Fibroblast of lung (primary cell): ENCODE measurements at regions not wholly inside any gene's neighbourhood (a gene's known extent, or its start where the extent isn't known, plus 50 kb on each side); places are given as distances from the start of the nearest gene placed in this dataset.

ENCODE experiments used
- DNase-seq, 2 donors: peaks; one replicate each; pipeline versions ENCODE4 v3.0.0 to v3.0.0-alpha.2; 2010; ENCODE audit warnings: low read depth in 2 of 2
- H2AFZ ChIP-seq: 2 replicates; pipeline ENCODE4 v1.5.1; 2012; ENCODE audit warnings: low read length, control low read depth, inconsistent platforms
- H3K27ac ChIP-seq: 2 replicates; pipeline ENCODE4 v1.5.1; 2011; ENCODE audit warnings: low read length, control low read depth; ENCODE audit not compliant: insufficient read depth
- H3K27me3 ChIP-seq: 2 replicates; pipeline ENCODE4 v1.5.1; 2011; ENCODE audit warnings: mild to moderate bottlenecking, low read length; ENCODE audit not compliant: control insufficient read depth, insufficient read depth
- H3K36me3 ChIP-seq: 2 replicates; pipeline ENCODE4 v1.5.1; 2011; ENCODE audit warnings: low read length; ENCODE audit not compliant: control insufficient read depth, insufficient read depth
- H3K4me1 ChIP-seq: 2 replicates; pipeline ENCODE4 v1.5.1; 2011; ENCODE audit warnings: low read length; ENCODE audit not compliant: control insufficient read depth, insufficient read depth; ENCODE audit errors: extremely low read depth
- H3K4me2 ChIP-seq: 2 replicates; pipeline ENCODE4 v1.5.1; 2011; ENCODE audit warnings: low read length, control low read depth; ENCODE audit not compliant: insufficient read depth; ENCODE audit errors: extremely low read depth
- H3K4me3 ChIP-seq, 4 experiments: fragments of 200-600 bp in 1 of 4; sonication (generic) in 1 of 4; replicated peaks in 1 of 4; 2 replicates each; pipeline ENCODE4 v1.5.1; 2011 to 2016; ENCODE audit warnings: low read length in 4 of 4, low read depth in 3 of 4, mild to moderate bottlenecking in 3 of 4, control low read depth in 2 of 4, inconsistent platforms in 1 of 4, mixed read lengths in 1 of 4; ENCODE audit not compliant: insufficient read depth in 1 of 4; ENCODE audit errors: control extremely low read depth in 1 of 4
- H3K79me2 ChIP-seq: 2 replicates; pipeline ENCODE4 v1.5.1; 2012; ENCODE audit warnings: mild to moderate bottlenecking, low read length, inconsistent platforms; ENCODE audit not compliant: control insufficient read depth, insufficient read depth
- H3K9ac ChIP-seq: 2 replicates; pipeline ENCODE4 v1.5.1; 2011; ENCODE audit warnings: mild to moderate bottlenecking, low read length, control low read depth; ENCODE audit not compliant: insufficient read depth
- H3K9me3 ChIP-seq: 2 replicates; pipeline ENCODE4 v1.5.1; 2012; ENCODE audit warnings: low read depth, low read length; ENCODE audit not compliant: control insufficient read depth, insufficient read depth
- H4K20me1 ChIP-seq: 2 replicates; pipeline ENCODE4 v1.5.1; 2011; ENCODE audit warnings: low read length; ENCODE audit not compliant: control insufficient read depth, insufficient read depth; ENCODE audit errors: extremely low read depth
- CTCF ChIP-seq, 2 donors: IDR thresholded peaks in 1 of 2; conservative IDR thresholded peaks in 1 of 2; 1 replicate in 1 of 2; 2 replicates in 1 of 2; pipeline ENCODE4 v1.5.1; 2011 to 2012; ENCODE audit warnings: low read length in 2 of 2, control low read depth in 1 of 2, inconsistent platforms in 1 of 2, low read depth in 1 of 2, mild to moderate bottlenecking in 1 of 2
- EZH2 ChIP-seq: IDR thresholded peaks from 2 replicates; pipeline ENCODE4 v1.5.1; 2012; ENCODE audit warnings: low read length, control low read depth, mild to moderate bottlenecking; ENCODE audit errors: missing control alignments

GRCh38 chr21:28790335-28790734 lies 202.3 kb downstream of the LTN1 start:
- no peak overlapping the region for H3K4me2 ChIP-seq
- DNase-seq = no peak
- H3K9ac ChIP-seq = no peak overlapping the region
- no peak overlapping the region for H3K4me3 ChIP-seq
- H4K20me1 ChIP-seq = no peaks in the 10 kb centered on the region
- no peaks in the 10 kb centered on the region for H3K27me3 ChIP-seq
- H3K36me3 ChIP-seq = no peaks in the 10 kb centered on the region
- H3K79me2 ChIP-seq = no peaks in the 10 kb centered on the region
- no peaks in the 10 kb centered on the region for H3K9me3 ChIP-seq
- no peaks in the 10 kb centered on the region for H3K4me1 ChIP-seq
- H2AFZ ChIP-seq = no peak overlapping the region
- H3K27ac ChIP-seq = no peak overlapping the region
- TF ChIP-seq CTCF (conservative IDR thresholded peaks at IDR 0.05 in 1 of 2, IDR thresholded peaks at IDR 0.05 in 1 of 2; ENCODE audit: low read depth in 1 of 2, low read length in 2 of 2) (no peak), EZH2 (no peak)

- H3K36me3 ChIP-seq = no peaks in the 10 kb centered on the region
- no peaks in the 10 kb centered on the region for H3K27me3 ChIP-seq
- H3K79me2 ChIP-seq = no peaks in the 10 kb centered on the region
- H2AFZ ChIP-seq = no peak overlapping the region
- no peak overlapping the region for H3K4me3 ChIP-seq
- DNase-seq = no peak
- TF ChIP-seq CTCF (conservative IDR thresholded peaks at IDR 0.05 in 1 of 2, IDR thresholded peaks at IDR 0.05 in 1 of 2; ENCODE audit: low read depth in 1 of 2, low read length in 2 of 2) (no peak), EZH2 (no peak)
- no peak overlapping the region for H3K27ac ChIP-seq
- H3K9ac ChIP-seq = no peak overlapping the region
- H3K9me3 ChIP-seq = no peaks in the 10 kb centered on the region
- H3K4me2 ChIP-seq = no peak overlapping the region
- no peaks in the 10 kb centered on the region for H3K4me1 ChIP-seq
- H4K20me1 ChIP-seq = no peaks in the 10 kb centered on the region
Observed at GRCh38 chr21:28789523-28789922, 203.2 kb downstream of the LTN1 start.

GRCh38 chr21:28788030-28788429 lies 204.6 kb downstream of the LTN1 start:
- H3K36me3 ChIP-seq = no peaks in the 10 kb centered on the region
- H2AFZ ChIP-seq = no peak overlapping the region
- no peak overlapping the region for H3K4me2 ChIP-seq
- H4K20me1 ChIP-seq = no peaks in the 10 kb centered on the region
- H3K79me2 ChIP-seq = no peaks in the 10 kb centered on the region
- H3K4me3 ChIP-seq = no peak overlapping the region
- no peaks in the 10 kb centered on the region for H3K4me1 ChIP-seq
- no peaks in the 10 kb centered on the region for H3K9me3 ChIP-seq
- no peak for TF ChIP-seq CTCF (conservative IDR thresholded peaks at IDR 0.05 in 1 of 2, IDR thresholded peaks at IDR 0.05 in 1 of 2; ENCODE audit: low read depth in 1 of 2, low read length in 2 of 2)
- no peak overlapping the region for H3K9ac ChIP-seq
- no peak for DNase-seq
- no peak overlapping the region for H3K27ac ChIP-seq
- H3K27me3 ChIP-seq = no peaks in the 10 kb centered on the region
